Stimulated activated CD4-positive, alpha-beta T cell treated with anti-CD3 and anti-CD28 coated beads, Interleukin-12 subunit alpha, Interleukin-12 subunit beta, amount 100 ng/mL, for 48 hours (primary cell): ENCODE measurements at regions not wholly inside any gene's neighbourhood (a gene's known extent, or its start where the extent isn't known, plus 50 kb on each side); places are given as distances from the start of the nearest gene placed in this dataset.

Source experiments
- DNase-seq, 3 donors: peaks; one replicate each; pipeline ENCODE4 v3.0.0-alpha.2; 2020; ENCODE audit warnings: low read depth in 2 of 3, low spot score in 1 of 3

DNA sequence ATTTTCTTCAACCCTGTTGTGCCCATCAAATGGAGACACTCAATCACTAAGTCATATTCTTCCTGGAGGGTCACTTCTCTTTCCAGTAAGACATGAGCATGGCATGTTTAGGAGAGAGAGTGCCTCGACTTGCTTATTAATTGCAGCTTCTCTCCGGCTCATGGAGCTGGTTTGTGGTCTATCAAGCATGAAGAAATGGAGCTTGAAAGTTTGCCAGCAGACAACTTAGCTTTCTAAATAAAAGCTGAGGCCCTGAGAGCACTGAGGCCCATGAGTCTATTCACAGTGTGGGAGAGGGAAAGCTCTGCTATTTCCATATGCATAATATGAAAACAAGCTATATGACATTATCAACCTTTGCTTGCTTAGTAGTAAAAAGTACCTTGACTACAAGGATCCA is 378.5 kb downstream of the FGF9 start:
- DNase-seq = no peak

DNA sequence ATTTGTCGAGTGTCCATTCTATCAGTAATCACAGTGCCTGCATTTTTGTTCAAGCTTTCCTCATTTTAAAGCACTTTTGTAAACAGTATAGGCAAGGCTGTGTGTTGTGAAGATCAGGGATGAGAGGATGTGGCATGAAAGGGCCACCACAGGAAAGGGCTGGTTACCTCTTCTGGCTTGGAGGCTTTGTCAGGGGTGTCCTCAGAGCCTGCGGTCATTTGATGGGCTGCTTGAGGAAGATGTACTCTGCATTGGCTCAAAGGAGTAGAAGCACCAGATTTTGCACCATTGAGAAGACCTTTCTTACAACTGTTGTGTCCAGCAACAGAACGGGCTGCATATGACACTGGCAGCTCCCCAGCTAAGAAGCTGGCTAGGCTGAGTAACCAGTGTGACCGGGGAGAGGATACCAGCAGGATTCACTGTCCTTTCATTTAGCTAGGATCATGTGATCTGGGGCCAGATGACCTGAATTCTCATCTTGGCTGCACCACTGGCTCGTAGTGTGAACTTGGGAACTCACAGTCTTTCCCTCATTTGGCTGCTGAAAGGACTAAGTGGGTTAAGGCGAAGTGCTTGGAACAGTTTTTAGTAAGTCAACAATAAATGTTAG is 380.2 kb downstream of the FGF9 start:
- DNase-seq = no peak

DNA sequence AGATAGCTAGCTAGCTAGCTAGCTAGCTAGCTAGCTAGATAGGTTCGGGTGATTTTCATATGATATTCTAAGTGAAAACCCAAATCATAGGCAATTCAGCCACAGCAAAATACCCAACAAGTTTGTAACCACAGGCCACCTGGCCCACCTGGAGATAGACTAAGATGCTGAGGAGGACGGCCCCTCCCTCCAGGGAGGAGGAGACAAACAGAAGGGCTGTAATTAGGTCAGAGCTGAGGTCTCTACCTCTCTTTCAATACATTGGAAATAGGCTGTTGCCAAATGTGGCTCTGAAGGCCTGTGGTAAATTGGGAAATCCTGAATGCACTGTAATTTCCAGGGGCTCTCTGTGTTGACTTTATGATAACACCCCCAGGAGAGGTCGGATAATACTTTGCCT is 382.2 kb downstream of the FGF9 start:
- DNase-seq = no peak

DNA sequence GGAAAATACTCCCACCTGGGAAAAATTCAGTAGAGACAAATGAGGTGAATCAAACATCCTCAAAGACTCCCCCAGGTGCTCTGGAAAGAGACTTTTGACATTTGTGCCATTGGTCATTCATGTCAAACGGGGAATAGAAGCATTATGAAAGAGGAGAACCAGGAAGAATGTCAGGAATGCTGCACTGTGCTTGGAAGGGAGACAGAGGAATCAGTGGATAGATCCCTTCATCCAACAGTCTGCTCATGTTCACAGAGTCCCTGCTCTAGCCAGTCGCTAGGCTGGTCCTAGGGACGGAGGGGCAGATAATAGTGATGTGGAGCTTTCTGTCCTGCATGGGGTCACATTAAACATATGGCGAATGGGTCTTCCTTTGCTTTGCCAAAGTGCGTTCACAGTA is 384.4 kb downstream of the FGF9 start:
- no peak for DNase-seq

DNA sequence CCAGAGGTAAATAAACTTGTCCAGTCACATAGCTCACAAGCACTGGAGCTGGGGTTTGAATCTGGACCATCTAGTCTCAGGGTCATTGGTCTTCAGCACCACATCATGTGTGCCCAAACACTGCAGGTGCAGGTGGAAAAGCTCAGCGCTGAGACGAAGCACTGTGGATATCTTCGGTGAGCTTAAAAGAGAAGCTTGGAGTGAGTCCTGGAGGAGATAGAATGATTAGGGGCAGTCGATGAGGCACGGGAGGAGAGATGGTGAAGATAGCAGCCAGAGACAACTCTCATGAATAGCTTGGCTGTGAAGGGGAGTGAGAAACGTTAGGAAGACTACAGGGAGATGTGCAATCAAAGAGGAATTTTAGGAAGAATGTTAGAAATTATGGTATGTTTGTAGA is 389.3 kb downstream of the FGF9 start:
- no peak for DNase-seq

DNA sequence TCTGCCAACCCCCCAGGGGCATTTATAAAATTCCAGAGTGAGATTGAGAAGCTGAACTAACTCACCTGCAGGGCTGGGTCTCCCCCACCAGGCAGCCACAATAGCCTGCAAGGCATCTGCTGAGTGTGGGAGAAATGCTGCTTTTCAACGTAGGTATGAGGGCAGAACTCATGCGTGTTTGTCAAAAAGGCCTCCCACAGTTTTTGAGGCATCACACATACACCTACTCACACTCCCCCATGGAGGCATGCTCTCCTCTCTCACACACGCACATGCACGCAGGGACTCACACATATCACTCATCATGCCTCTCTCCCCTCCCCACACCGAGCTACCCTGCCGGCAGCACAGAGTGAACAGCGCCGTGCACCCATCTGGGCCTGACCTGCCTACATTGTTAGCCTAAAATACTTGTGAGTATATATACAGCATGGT is 390.5 kb downstream of the FGF9 start:
- peak; percentile 34 to 43 (median 36) for DNase-seq

DNA sequence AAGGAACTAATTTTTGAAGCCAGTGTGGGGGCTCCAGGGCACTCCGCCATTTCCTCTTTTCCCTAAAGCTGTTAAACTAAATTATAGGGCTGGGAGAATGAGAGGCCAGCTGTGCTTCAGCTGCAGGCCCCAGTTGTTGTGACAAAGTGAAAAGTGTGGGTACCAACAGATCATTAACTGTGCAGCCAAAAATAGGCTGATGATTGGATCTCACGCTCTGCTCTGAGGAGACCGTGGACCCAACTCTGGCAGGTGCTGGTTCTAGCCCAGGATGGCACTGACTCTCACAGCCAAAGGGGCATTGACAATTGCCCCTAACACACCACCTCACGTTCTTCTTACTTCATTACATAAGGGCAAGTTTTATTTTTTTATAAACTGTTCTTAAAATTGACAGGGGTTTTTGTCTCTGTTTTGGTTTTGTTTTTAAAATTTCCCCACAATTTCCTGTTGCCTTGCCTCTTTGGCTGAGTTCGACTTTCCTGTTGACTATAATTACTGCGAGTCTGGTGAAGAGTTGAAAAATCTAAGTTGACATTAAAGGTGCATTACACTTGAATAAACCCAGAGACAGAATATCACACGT is 391.0 kb downstream of the FGF9 start:
- DNase-seq = no peak

DNA sequence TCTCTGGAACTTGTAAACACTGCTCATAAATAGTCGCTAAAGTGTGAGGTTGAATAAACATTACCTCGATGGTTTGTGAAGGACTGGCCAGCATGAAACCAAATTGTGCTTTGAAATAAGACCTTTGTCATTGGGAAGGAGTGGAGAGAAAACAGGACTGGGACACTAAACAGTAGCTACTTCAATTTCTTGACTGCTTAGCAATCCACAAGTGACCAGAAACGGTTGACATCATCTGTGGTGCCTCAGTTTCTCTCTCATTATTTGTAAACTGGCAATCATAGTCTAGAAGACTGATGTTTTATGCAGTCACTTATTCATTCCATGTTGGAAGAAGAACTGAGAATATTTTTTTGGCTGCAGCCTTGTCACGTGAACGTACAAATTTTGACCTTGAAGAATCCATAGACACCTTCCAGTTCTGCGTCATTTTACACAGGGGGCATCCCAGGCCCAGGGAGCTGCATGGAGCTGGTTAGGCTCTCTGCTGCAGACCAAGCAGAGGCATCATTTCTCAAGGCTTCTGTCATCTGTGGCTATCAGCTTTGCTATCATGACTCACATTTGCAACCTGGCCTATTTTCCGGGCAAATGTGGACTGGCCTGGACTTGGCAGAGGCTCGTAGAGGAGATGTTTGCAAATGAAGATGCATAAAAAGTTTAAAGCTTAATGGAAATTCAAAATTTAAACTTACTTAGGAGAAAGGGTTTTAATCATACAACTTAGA is 391.8 kb downstream of the FGF9 start:
- no peak for DNase-seq

DNA sequence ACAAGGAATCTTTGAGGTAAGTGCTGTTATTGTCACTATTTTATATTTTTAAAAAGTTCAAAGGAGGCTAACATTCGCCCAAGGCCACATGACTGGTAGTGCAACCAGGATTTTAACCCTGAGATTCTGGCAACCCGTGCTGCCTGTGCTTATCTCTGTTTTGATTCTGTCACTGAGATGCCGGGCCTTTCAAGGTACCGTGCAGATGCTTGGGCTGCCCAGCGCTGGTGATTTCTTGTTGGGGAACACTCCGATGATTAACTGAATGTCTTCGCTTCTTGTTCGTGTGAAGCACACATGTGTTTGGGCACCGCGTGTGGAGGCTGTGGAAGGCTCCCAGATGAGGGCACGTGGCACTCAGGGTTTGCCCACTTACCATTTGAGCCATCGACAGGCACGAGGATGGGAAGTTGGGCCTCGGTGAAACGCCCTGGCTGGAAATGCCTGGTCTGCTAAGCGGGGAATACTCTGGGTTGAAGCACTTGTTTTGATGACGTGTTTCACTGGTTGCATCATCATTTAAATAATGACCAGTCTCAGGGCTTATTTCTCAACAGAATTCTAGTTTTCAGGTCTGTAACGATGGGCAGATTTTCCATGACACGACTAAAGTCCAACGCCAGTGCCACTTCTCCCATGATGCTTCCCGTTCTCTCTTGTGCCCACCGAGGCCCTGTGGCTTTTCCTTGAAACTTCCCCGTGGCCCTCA is 392.7 kb downstream of the FGF9 start:
- DNase-seq = no peak

DNA sequence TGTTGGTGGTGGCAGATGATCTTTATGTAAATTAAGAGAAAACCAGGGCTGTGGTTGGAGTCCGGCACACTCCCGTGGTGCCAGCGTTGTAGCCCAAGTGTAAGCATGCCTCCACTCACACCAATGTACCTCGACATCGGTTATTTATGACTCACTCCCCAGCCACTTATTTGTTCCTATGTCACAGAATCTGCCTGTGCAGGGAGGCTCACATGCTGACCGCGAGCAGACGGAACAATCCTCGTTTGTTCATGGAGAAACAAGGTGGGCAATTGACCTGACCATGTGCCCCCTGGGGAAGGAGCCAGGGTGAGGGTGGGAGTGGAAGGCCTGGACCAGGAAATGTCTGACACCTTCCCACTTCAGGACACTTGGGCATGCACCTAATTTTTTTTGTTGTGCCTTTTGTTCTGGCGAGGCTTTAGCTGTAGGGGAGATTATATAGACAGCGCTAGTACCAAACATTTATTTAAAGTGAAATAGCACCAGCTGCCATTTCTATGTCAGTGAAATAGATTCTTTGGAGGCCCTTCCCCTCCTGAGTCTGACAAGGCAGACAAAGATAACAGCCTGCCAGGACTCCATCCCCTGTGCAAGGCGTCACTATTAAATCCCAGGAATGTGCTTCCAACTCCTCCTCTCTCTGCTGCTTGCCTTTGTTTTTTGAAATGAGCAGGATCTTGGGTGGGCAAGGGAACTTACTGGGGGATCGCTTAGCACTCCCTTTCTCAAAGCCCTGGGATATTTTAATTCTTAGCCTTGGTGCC is 394.2 kb downstream of the FGF9 start:
- DNase-seq = no peak

DNA sequence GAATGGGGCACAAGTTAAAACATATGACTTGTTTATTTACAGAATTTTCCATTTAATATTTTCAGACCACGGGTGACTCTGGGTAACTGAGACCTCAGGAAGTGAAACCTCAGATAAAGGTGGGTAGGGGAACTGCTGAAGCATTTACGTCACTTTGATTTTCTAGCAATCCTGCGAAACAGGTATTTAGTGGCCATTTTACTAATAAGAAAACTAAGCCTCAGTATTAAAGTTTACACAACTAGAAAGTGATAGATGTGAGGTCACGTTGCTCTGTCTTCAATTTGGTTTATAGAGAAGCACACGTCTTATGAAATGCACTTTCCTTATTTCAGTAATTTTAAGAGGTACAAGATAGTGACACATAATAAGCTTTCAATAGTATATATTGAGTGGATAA is 402.8 kb downstream of the FGF9 start:
- DNase-seq = no peak

DNA sequence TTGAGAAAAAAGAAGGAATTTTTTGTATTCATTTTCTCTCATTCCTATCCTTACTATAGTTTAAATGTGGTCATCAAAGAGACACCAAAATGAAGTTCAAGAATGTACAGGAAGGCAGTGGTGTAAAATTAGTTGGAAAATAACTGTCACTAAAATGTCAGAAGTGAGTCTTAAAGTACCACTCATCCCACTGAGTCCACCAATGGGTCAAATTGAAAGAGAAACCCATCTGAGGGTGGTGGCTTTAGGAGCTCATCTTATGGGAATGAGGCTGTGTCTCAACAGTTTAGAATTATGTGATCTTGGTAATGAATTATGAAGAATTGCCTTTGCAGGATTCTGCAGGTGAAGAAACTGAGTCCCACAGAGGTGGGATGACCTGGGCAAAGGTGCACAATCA is 403.5 kb downstream of the FGF9 start:
- DNase-seq = peak in 1 of 3 donors; percentile 33

DNA sequence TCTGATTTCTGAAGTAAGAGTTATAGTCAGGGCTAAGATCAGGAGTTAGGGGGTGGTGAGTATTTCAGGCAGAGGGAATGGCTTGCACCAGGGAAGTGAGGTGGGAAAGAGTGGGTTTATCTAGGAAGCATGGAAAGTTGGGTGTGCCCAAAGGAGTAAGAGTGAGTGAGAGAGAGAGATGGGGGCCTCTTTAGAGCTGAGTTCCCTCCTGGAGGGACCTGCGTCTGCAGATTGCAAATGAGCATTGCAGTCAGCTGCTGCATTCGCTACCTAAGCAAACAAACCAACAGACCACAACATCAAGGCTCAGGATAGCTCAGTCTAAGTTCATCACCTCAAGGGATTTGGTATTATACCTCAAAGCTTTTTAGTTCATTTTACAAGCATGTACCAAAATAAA is 405.8 kb downstream of the FGF9 start:
- DNase-seq = no peak

DNA sequence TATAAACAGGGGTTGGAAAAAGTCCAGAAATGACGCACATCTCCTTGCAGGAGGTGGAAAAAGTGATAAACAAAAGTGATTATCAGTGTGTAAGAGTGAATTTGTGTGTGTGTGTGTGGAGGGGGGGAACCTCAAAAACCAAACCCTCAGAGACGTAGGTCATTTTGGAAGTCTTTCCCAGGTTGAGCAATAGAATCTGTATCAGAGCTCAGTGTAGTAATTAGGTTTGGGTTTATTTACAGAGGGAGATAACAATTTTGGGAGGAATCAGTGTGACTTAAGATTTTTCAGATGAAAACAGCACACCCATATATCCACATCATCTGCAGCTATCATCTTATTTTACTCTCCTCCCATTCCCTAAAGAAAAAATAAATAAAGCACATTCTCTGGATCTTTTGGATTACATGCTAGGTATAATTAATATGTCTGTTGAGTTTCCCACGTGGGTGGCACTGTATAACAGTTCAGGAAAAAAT is 406.4 kb downstream of the FGF9 start:
- no peak for DNase-seq

DNA sequence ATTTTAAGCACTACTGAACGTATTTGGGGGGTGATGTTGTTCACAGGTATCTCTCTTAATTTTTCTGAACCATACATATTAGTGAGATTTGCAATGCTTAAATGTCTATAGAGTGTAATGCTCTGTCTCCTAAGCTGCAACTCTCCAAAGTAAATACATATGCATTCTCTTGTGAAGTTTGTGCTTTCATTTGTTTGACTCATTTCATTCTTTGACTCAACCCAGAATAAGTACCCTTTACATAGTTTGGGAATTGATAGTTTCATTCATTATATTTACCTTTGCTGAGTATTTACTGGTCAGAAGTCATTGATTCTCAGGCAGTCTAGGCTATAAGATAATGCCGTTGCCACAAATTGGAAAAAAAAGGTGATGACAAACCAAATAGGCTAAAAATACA is 406.9 kb downstream of the FGF9 start:
- no peak for DNase-seq

DNA sequence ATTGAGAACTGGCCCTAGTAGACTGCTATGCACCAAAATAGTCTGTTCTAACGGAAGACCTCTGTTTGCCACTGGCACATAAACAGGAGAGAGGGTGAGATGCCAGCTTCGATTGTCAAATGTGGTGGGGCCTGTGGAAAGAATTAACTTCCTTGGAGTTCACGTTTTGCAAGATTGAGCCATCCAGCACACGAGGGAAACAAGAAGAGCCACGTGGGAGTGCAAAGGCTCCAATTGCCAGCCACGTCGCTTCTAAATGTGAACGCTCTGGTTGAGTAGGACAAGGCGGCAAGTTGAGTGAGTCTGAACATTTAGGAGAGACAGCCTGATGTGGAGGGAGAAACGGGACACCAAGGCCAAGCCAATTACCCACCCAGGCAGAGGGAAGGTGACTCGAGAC is 409.1 kb downstream of the FGF9 start:
- no peak for DNase-seq

DNA sequence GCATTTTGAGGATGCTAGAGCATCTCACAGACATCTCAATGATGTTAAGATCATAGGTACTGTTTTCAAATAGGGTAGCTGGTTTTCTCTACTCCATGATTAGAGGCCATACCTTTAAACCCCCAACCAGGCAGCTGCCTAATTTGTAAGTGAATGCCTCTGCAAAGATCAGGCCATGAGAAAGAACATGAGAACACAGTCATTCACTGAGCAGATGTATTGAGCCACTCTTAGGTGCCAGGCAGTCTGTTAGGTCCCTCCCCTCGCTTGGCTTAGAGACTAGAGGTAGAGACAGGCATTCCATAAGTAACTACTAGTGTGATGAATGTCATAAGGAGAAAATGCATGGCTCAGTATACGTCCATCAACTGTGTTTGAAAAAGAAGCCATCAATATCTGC is 410.0 kb downstream of the FGF9 start:
- DNase-seq = no peak

DNA sequence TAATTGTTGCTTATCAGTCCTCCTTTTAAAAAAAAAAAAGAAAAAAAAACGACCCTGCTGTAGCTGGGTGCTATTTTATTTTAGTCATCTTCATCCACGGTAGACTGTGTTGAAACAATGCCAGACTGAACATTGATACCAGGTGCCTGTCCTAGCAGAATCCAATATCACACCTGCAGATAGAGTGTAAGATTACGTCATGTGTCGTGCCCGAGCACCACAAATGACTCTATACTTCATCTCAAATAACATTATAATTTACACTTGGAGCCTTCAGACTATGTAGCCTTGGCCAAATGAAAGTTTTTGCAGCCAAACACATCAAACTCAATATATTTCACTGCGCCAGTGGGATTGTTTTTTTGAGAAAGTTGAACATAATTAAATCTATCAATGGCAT is 410.6 kb downstream of the FGF9 start:
- DNase-seq = no peak

DNA sequence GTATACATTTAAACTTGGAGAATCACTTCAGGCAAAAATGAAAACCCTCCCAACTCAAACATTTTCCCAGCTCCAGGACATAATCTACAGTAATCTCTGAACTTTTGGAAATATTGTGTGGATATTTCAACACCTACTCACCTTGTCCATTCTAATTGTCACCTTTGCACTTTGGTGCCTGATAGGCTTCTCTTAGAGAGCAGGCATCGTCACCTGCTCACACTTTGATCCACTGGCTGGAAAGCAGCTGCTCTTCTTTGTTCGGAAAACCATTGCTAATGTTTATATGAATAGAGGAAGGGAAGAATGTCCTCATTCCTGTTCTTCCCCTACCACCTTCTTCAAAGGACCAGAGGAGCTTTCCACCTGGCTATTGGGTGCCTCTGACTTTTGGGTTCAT is 411.2 kb downstream of the FGF9 start:
- no peak for DNase-seq

DNA sequence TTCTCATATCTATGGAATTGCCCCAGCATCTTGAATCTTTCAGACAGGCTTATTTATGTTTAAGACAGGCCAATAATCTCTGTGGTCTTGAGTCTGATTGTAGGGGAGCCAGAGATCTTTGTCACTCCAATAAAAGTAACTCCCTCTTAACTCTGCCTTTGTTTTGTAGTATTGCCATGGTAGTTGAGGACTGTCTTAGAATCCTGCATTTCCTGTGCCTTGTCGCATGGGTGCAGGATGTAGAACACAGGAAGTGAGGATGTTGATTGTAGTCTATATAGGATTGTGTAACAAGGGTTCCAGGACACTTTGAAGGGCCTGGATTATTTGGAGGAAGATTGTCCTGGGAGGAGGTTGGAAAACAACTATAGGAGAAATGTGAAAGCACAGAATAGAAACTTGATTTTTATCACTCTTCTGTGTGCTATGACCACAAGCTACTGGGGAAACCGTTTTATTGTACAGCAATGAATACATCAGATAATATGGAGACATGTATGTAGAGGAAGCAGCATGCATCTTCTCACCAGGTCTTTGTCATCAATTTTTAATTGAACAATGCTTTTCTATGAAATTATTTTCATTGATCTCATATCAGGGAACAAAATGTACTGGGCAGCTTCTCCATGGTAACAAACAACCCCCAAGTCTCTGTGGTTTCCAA is 411.7 kb downstream of the FGF9 start:
- DNase-seq = no peak

DNA sequence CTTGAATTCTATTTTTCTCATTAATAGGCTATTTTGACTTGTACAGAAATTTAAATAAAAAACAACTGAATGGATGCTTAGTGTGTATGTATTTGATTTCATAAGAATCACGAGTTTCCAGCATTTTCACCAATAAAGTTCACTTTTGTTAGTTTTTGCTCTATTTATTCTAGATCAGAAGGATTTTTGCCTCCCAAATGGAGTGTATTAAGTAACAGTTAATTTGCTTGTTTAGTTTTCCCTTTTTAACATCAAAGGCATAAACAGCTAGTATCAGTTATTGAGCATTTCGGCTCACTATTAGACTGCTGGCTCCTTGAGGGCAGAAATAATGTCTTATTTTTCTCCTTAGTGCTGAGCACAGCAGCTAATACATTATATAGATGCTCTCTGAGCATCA is 414.1 kb downstream of the FGF9 start:
- DNase-seq = no peak
